ENCODE measurements at regions not wholly inside any gene's neighbourhood (a gene's known extent, or its start where the extent isn't known, plus 50 kb on each side); places are given as distances from the start of the nearest gene placed in this dataset.

DNA sequence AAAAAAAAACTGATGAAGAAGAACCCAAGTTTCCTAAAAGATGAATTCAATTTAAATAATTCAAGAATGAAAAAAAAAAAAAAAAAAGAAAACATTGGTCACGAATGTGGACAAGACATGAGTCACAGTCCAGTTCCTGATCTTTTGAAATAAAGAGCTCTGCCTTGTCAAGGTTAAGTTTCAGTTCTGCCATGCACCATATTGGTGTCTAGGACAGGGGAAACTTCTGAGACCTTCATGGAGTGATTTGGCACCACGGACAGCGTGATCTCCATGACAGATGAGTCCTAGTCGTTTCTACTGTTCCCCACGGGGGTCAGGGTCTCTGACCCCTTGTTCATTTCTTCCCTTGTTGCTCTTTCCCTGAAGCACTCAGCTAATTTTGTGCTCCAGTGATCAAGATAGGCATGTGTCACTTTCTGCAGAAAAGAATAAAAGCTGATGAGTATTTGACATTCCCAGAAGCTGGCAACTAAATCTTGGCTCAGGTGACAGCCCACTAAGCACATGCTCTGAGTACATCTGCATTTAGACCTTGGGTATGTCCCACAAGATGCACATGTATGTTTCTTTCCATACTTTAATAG, 1159.7 kb downstream of the BCL11B start:
- H3K36me3 Mint-ChIP-seq (ENCODE audit: insufficient read depth), result no peaks in the 10 kb centered on the region
- H3K9me3 Mint-ChIP-seq, result no peaks in the 10 kb centered on the region
- H3K27me3 Mint-ChIP-seq, result no peaks in the 10 kb centered on the region
- ATAC-seq (replicated peaks; ENCODE audit: extremely low read depth, poor library complexity, severe bottlenecking) (no peak), DNase-seq (ENCODE audit: low spot score in 2 of 2) (no peak)
- H3K4me1 Mint-ChIP-seq, result no peaks in the 10 kb centered on the region
- no peak overlapping the region for H3K27ac Mint-ChIP-seq (ENCODE audit: low read depth)
- no peak overlapping the region for H3K4me3 Mint-ChIP-seq

GRCh38 chr14:98114122-98114895, 1157.7 kb downstream of the BCL11B start:
- Mint-ChIP-seq H3K4me1 (no peaks in the 10 kb centered on the region), H3K27ac (ENCODE audit: low read depth) (no peak overlapping the region), H3K9me3 (no peaks in the 10 kb centered on the region), H3K36me3 (ENCODE audit: insufficient read depth) (no peaks in the 10 kb centered on the region), H3K4me3 (no peak overlapping the region), H3K27me3 (no peaks in the 10 kb centered on the region)
- DNase-seq (ENCODE audit: low spot score in 2 of 2), result no peak
- no peak for ATAC-seq (replicated peaks; ENCODE audit: extremely low read depth, poor library complexity, severe bottlenecking)

GRCh38 chr14:98114946-98115345, 1157.1 kb downstream of the BCL11B start:
- ATAC-seq (replicated peaks; ENCODE audit: extremely low read depth, poor library complexity, severe bottlenecking) (no peak), DNase-seq (ENCODE audit: low spot score in 2 of 2) (no peak)
- Mint-ChIP-seq H3K9me3 (no peaks in the 10 kb centered on the region), H3K27me3 (no peaks in the 10 kb centered on the region), H3K4me3 (no peak overlapping the region), H3K36me3 (ENCODE audit: insufficient read depth) (no peaks in the 10 kb centered on the region), H3K27ac (ENCODE audit: low read depth) (no peak overlapping the region), H3K4me1 (no peaks in the 10 kb centered on the region)

DNA sequence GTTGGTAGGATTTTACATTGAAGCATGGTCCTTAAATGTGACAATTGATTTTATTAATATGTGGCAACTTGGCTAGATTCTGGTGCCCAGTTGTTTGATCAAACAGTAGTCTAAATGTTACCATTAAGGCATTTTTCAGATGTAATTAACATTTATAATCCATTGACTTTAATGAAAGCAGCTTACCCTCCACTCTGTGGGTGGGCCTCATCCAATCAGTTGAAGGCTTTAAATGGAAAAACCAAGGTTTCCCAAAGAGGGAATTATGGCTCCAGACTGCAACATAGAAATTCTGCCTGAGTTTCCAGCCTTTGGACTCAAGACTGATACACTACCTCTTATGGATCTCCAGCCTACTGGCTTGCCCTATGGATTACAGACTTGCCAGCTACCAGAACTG, 1153.2 kb downstream of the BCL11B start:
- no peak overlapping the region for H3K27ac Mint-ChIP-seq (ENCODE audit: low read depth)
- H3K27me3 Mint-ChIP-seq, result no peaks in the 10 kb centered on the region
- peaks cover 15% of the 10 kb centered on the region for H3K4me1 Mint-ChIP-seq
- no peak for ATAC-seq (replicated peaks; ENCODE audit: extremely low read depth, poor library complexity, severe bottlenecking)
- H3K9me3 Mint-ChIP-seq, result peaks cover 5% of the 10 kb centered on the region
- no peak overlapping the region for H3K4me3 Mint-ChIP-seq
- no peaks in the 10 kb centered on the region for H3K36me3 Mint-ChIP-seq (ENCODE audit: insufficient read depth)
- no peak for DNase-seq (ENCODE audit: low spot score in 2 of 2)

DNA sequence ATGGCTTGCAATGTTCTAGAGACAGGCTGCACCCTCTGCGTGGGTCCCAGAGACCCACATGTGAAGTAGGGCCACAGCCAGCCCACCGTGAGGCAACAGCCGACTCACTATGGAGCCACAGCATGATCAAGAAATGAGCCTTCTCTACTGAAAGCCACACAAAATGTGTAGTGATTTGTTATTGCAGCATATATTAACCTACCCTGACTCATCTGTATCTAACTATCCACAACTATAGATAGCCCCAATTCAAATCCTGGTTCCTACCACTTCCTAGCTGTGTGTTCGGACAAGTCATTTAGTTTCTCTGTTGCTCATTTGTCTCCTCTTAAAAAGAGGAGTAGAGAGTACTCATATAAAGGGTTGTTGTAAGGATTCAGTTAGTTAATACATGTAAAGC, 1152.3 kb downstream of the BCL11B start:
- peaks cover 15% of the 10 kb centered on the region for H3K4me1 Mint-ChIP-seq
- no peak overlapping the region for H3K4me3 Mint-ChIP-seq
- ATAC-seq (replicated peaks; ENCODE audit: extremely low read depth, poor library complexity, severe bottlenecking) (no peak), DNase-seq (ENCODE audit: low spot score in 2 of 2) (no peak)
- no peak overlapping the region for H3K27ac Mint-ChIP-seq (ENCODE audit: low read depth)
- H3K27me3 Mint-ChIP-seq, result no peaks in the 10 kb centered on the region
- H3K36me3 Mint-ChIP-seq (ENCODE audit: insufficient read depth), result no peaks in the 10 kb centered on the region
- peaks cover 5% of the 10 kb centered on the region for H3K9me3 Mint-ChIP-seq

DNA sequence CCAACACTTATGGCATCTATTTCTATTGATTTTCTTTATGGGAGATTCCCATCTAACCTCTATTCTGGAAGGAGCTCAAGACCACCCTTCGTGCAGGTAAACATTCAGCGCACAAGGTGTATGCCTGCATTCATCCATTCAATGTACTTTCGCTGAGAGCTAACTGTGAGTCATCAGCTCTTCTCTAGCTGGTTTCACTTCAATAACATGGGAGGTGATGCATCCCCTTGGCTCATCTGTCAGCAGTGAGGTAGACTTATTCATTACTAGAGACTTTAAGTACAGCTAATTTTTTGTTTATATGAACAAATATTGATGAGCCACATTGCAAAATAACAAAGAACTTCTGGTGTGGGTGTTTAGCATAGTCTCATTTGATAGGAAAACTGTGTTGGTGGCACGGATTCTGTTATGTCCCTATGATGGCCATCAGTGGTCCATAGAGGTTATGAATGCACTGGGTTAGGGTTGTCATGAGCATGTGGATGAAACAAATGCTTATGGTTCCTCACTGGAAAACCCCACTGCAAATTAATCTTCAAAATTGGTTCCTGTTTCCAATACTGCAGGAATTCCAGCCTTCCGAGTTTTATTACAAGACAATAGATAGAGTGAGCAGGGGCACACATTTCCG, 1151.0 kb downstream of the BCL11B start:
- ATAC-seq (replicated peaks; ENCODE audit: extremely low read depth, poor library complexity, severe bottlenecking) (no peak), DNase-seq (ENCODE audit: low spot score in 2 of 2) (no peak)
- Mint-ChIP-seq H3K9me3 (peaks cover 5% of the 10 kb centered on the region), H3K4me1 (peaks cover 15% of the 10 kb centered on the region), H3K4me3 (no peak overlapping the region), H3K27me3 (no peaks in the 10 kb centered on the region), H3K27ac (ENCODE audit: low read depth) (no peak overlapping the region), H3K36me3 (ENCODE audit: insufficient read depth) (no peaks in the 10 kb centered on the region)

DNA sequence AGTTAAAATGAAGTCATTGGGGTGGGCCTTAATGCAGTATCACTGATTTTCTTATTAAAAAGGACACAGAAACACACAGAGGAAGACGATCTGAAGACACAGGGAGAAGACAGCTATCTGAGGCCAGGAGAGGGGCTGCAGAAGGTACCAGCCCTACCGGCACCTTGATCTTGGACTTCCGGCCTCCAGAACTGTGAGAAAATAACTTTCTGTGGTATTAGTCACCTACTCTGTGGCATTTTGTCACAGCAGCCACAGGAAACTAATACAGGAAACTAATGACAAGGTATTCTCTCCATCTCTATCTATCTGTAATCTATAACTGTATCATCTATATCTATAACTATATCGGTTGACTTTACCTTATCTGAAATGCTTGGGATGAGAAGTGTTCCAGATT, 1149.5 kb downstream of the BCL11B start:
- Mint-ChIP-seq H3K27ac (ENCODE audit: low read depth) (peak overlapping the region; percentile 33), H3K4me1 (peaks cover 15% of the 10 kb centered on the region), H3K36me3 (ENCODE audit: insufficient read depth) (no peaks in the 10 kb centered on the region), H3K27me3 (no peaks in the 10 kb centered on the region), H3K4me3 (no peak overlapping the region), H3K9me3 (peaks cover 5% of the 10 kb centered on the region)
- no peak for ATAC-seq (replicated peaks; ENCODE audit: extremely low read depth, poor library complexity, severe bottlenecking)
- DNase-seq (ENCODE audit: low spot score in 2 of 2), result no peak

GRCh38 chr14:98130691-98131090, 1141.3 kb downstream of the BCL11B start:
- H3K4me3 Mint-ChIP-seq, result no peak overlapping the region
- no peak overlapping the region for H3K27ac Mint-ChIP-seq (ENCODE audit: low read depth)
- no peak for ATAC-seq (replicated peaks; ENCODE audit: extremely low read depth, poor library complexity, severe bottlenecking)
- no peaks in the 10 kb centered on the region for H3K9me3 Mint-ChIP-seq
- peaks cover 13% of the 10 kb centered on the region for H3K4me1 Mint-ChIP-seq
- DNase-seq (ENCODE audit: low spot score in 2 of 2), result no peak
- H3K27me3 Mint-ChIP-seq, result no peaks in the 10 kb centered on the region
- no peaks in the 10 kb centered on the region for H3K36me3 Mint-ChIP-seq (ENCODE audit: insufficient read depth)

DNA sequence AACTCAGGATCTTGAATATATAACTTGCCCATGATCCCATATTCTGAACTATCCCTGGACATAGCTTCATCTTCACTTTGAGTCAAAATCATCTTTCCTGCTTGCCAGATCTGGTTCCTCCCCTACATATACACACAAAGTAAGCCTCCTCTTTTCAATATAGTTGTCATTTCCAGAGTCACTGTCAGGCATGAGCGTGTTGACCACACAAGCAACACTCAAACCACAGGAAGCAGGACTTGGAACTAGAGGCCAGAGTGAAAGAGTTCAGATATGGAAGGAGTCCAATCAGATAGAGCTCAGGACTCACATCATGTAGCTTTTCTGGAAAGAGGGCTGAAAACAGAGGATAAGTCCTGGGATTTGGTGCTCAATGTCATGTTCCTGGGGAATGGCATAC, 1140.6 kb downstream of the BCL11B start:
- no peaks in the 10 kb centered on the region for H3K27me3 Mint-ChIP-seq
- H3K27ac Mint-ChIP-seq (ENCODE audit: low read depth), result peak overlapping the region; percentile 17
- peaks cover 2% of the 10 kb centered on the region for H3K36me3 Mint-ChIP-seq (ENCODE audit: insufficient read depth)
- H3K4me1 Mint-ChIP-seq, result peaks cover 20% of the 10 kb centered on the region
- ATAC-seq (replicated peaks; ENCODE audit: extremely low read depth, poor library complexity, severe bottlenecking) (no peak), DNase-seq (ENCODE audit: low spot score in 2 of 2) (no peak)
- H3K4me3 Mint-ChIP-seq, result no peak overlapping the region
- H3K9me3 Mint-ChIP-seq, result no peaks in the 10 kb centered on the region

DNA sequence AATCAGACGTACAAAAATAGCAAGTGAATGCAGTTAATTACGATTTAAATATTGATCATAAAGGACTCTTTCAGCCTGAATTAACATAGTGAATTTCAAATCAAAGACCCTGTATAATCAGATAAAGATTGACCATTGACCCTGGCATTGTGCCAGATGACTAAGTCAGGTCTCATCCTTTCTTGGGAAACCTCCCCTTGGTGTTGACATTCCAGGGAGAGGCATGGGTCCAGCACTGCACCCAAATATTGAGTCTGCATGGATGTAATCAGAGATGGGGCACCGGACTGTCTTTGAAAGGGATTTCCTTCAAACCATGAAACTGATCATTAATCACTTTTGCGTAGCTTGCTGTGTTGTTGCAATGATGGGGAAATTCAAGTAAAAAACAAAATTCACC, 1138.2 kb downstream of the BCL11B start:
- Mint-ChIP-seq H3K9me3 (no peaks in the 10 kb centered on the region), H3K4me3 (no peak overlapping the region), H3K27me3 (no peaks in the 10 kb centered on the region), H3K4me1 (peaks cover 42% of the 10 kb centered on the region), H3K36me3 (ENCODE audit: insufficient read depth) (peaks cover 9% of the 10 kb centered on the region), H3K27ac (ENCODE audit: low read depth) (no peak overlapping the region)
- DNase-seq (ENCODE audit: low spot score in 2 of 2), result no peak
- no peak for ATAC-seq (replicated peaks; ENCODE audit: extremely low read depth, poor library complexity, severe bottlenecking)

DNA sequence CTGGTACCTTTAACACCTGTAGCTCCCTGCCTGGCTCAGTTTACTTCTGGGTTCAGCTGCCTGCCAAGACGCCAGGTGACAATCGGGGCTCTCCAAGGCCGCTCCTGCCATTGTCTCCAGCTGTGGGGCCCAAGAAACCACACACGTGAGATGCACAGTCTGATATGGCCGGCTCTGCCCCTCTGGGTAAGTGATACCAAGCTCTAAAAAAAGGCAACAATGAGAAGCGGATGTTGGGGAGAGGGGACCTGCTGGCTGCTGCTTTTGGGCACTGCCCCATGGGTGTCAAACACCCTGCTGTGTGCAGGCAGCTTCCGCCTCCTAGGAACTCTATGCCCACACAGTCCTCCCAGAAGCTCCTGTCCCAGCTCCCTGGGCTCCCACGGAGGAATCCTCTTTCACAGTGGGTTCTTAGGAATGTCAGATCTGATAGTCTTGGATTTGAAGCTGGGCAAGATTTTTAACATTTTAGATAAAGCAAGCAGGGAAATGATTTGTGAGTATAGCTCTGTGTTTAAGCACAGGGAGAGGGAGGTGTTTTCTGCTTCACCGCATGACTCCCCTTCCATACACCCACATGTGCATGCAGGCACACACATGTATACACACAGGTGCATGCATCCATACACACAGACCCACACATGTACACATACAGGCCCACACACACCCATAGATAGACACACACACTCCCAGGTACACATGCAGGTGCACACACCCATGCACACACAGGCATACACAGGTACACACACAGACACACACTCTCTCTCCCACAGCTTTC, 1135.8 kb downstream of the BCL11B start:
- Mint-ChIP-seq H3K9me3 (no peaks in the 10 kb centered on the region), H3K4me1 (peaks cover 63% of the 10 kb centered on the region), H3K4me3 (peak overlapping the region; percentile 63), H3K27ac (ENCODE audit: low read depth) (peak overlapping the region; percentile 93), H3K36me3 (ENCODE audit: insufficient read depth) (peaks cover 11% of the 10 kb centered on the region), H3K27me3 (no peaks in the 10 kb centered on the region)
- ATAC-seq (replicated peaks; ENCODE audit: extremely low read depth, poor library complexity, severe bottlenecking), result no peak
- no peak for DNase-seq (ENCODE audit: low spot score in 2 of 2)

DNA sequence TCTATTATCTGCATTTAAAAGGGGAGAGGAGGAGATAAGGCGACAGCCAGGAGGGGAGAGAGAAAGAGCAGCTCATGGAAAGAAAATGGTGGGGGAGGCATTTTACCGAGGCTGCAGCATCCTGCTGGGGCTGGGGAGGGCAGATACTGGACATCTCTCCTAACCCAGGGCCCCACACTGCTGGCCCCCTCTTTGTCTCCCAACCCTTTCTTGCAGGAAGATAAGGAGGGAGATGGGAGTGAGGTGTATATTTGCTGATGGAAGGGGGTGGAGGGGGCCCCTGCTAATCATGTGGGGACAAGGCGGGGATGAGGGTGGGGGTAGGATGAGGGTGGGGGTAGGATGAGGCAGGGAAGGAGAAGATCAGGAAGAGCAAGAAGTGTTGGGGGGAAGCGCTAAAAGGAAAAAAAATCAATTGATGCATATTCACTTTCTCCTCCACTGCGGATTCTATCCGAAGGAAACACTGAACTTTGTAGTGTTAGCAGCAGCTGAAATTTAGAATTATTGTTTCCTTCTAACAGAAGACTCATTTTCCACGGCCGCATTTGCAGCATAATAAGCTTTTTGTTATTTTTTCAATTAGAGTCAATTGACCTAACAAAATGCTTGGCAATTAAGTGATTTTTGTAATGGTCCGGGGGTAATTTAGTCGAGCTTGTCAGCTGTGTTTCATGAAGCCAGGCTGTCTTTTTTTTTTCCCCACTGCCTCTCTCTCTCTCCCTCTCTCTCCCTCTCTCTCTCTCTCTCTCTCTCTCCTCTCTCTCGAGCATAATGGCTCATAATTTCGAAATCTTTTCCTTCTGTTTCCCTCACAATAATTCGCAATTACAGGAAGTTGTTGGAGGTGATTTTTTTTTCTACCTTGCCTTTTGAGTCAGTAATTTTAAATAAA, 1134.6 kb downstream of the BCL11B start:
- Mint-ChIP-seq H3K4me1 (peaks cover 67% of the 10 kb centered on the region), H3K27ac (ENCODE audit: low read depth) (peak overlapping the region; percentile 92), H3K4me3 (peak overlapping the region; percentile 63), H3K36me3 (ENCODE audit: insufficient read depth) (peaks cover 11% of the 10 kb centered on the region), H3K9me3 (no peaks in the 10 kb centered on the region), H3K27me3 (no peaks in the 10 kb centered on the region)
- ATAC-seq (replicated peaks; ENCODE audit: extremely low read depth, poor library complexity, severe bottlenecking), result no peak
- no peak for DNase-seq (ENCODE audit: low spot score in 2 of 2)

Measured in central memory CD8-positive, alpha-beta T cell (primary cell).